ENCODE measurements at regions not wholly inside any gene's neighbourhood (a gene's known extent, or its start where the extent isn't known, plus 50 kb on each side); places are given as distances from the start of the nearest gene placed in this dataset.

DNA sequence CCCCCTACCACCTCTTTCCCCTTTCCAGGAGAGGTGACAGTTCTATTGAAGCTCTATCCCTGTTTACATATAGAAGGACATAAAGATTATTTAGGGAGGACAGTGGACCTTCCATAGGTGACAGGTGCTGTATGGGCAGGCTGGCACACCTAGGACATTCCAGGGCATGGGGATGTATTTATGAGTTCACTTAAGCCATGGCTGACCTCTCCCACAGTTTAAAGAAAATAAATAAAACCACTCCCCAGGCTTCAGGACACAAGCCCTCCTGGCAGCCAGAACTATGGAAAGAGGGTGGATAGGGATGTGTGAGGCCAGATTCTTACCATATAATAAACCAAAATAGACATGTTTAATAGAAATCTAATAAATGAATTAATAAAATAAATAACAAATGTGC lies 85.6 kb upstream of the HOXC13 start:
- POLR2A ChIA-PET = no interaction called here
- Histone ChIP-seq H3K9me3 (ENCODE audit: control insufficient read depth in 1 of 2, insufficient read depth in 1 of 2, low read length in 2 of 2) (no peaks in the 10 kb centered on the region), H3K36me3 (ENCODE audit: insufficient read depth, low read length) (no peaks in the 10 kb centered on the region), H3K27ac (ENCODE audit: low read depth in 1 of 2, low read length in 2 of 2) (no peak overlapping the region), H3K4me1 (ENCODE audit: insufficient read depth, low read length) (no peaks in the 10 kb centered on the region), H3K27me3 (ENCODE audit: control insufficient read depth in 1 of 2, insufficient read depth in 2 of 2, low read length in 2 of 2) (peaks cover 26 to 58% of the 10 kb centered on the region in 2 experiments), H3K4me3 (ENCODE audit: low read length) (no peak overlapping the region)
- intact Hi-C loops (cut with DNase I, micrococcal nuclease) = no loop called here
- CTCF ChIA-PET = no interaction called here
- TF ChIP-seq CTCF (IDR thresholded peaks at IDR 0.05) = no peak
- H3K4me1 Mint-ChIP-seq (ENCODE audit: low read depth) = no peaks in the 10 kb centered on the region
- H3K27me3 Mint-ChIP-seq = peaks cover 71% of the 10 kb centered on the region
- no peaks in the 10 kb centered on the region for H3K9me3 Mint-ChIP-seq
- no peak overlapping the region for H3K27ac Mint-ChIP-seq
- H3K4me3 Mint-ChIP-seq = no peak overlapping the region
- no peak for DNase-seq
- H3K36me3 Mint-ChIP-seq (ENCODE audit: low read depth) = no peaks in the 10 kb centered on the region
- ATAC-seq (ENCODE audit: poor library complexity) = no peak

- H3K4me1 Mint-ChIP-seq (ENCODE audit: low read depth) = no peaks in the 10 kb centered on the region
- H3K4me3 Mint-ChIP-seq = no peak overlapping the region
- H3K4me1 ChIP-seq (ENCODE audit: insufficient read depth, low read length) = no peaks in the 10 kb centered on the region
- H3K27me3 ChIP-seq (ENCODE audit: control insufficient read depth in 1 of 2, insufficient read depth in 2 of 2, low read length in 2 of 2) = peaks cover 22 to 54% of the 10 kb centered on the region in 2 experiments
- POLR2A ChIA-PET = no interaction called here
- peaks cover 62% of the 10 kb centered on the region for H3K27me3 Mint-ChIP-seq
- intact Hi-C loops (cut with DNase I, micrococcal nuclease) = no loop called here
- no peaks in the 10 kb centered on the region for H3K9me3 Mint-ChIP-seq
- no peak overlapping the region for H3K4me3 ChIP-seq (ENCODE audit: low read length)
- H3K9me3 ChIP-seq (ENCODE audit: control insufficient read depth in 1 of 2, insufficient read depth in 1 of 2, low read length in 2 of 2) = no peaks in the 10 kb centered on the region
- H3K36me3 Mint-ChIP-seq (ENCODE audit: low read depth) = no peaks in the 10 kb centered on the region
- H3K27ac Mint-ChIP-seq = no peak overlapping the region
- CTCF ChIA-PET = no interaction called here
- ATAC-seq (ENCODE audit: poor library complexity) = no peak
- no peak overlapping the region for H3K27ac ChIP-seq (ENCODE audit: low read depth in 1 of 2, low read length in 2 of 2)
- DNase-seq = no peak
- TF ChIP-seq CTCF (IDR thresholded peaks at IDR 0.05) = no peak
- no peaks in the 10 kb centered on the region for H3K36me3 ChIP-seq (ENCODE audit: insufficient read depth, low read length)
Measured at GRCh38 chr12:53854701-53855316, 83.8 kb upstream of the HOXC13 start.

DNA sequence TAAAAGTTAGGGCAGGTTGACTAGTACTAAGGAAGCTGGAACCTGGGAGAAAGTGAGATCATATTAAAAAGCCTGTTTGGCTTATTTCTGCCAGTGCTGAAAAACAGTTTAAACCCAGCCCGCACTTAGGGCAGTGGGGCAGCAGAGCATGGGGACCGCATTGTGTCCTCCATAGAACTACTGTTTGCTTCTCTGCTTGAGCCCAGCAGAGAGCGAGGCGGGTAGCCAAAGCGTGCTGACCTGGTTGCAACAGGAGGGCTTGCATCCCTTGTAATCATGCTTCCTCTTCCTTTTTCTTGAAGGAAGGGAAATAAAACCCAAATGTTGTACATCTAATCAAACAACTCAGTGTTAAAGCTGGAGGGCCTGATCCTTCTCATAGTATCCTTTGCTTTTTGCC lies 82.5 kb upstream of the HOXC13 start:
- DNase-seq (no peak), ATAC-seq (ENCODE audit: poor library complexity) (no peak)
- POLR2A ChIA-PET = interaction anchor here (0.6 kb wide), 1 partner anchor 16 kb away, joined by 3 read pairs; no protein-coding TSS in a partner anchor
- Histone ChIP-seq H3K4me1 (ENCODE audit: insufficient read depth, low read length) (no peaks in the 10 kb centered on the region), H3K36me3 (ENCODE audit: insufficient read depth, low read length) (no peaks in the 10 kb centered on the region), H3K27ac (ENCODE audit: low read depth in 1 of 2, low read length in 2 of 2) (no peak overlapping the region), H3K27me3 (ENCODE audit: control insufficient read depth in 1 of 2, insufficient read depth in 2 of 2, low read length in 2 of 2) (peaks cover 15 to 51% of the 10 kb centered on the region in 2 experiments), H3K4me3 (ENCODE audit: low read length) (no peak overlapping the region), H3K9me3 (ENCODE audit: control insufficient read depth in 1 of 2, insufficient read depth in 1 of 2, low read length in 2 of 2) (no peaks in the 10 kb centered on the region)
- intact Hi-C loops (cut with DNase I, micrococcal nuclease) = no loop called here
- no peaks in the 10 kb centered on the region for H3K4me1 Mint-ChIP-seq (ENCODE audit: low read depth)
- H3K27me3 Mint-ChIP-seq = peaks cover 59% of the 10 kb centered on the region
- no peak overlapping the region for H3K4me3 Mint-ChIP-seq
- CTCF ChIA-PET = no interaction called here
- H3K27ac Mint-ChIP-seq = no peak overlapping the region
- H3K9me3 Mint-ChIP-seq = no peaks in the 10 kb centered on the region
- H3K36me3 Mint-ChIP-seq (ENCODE audit: low read depth) = no peaks in the 10 kb centered on the region
- TF ChIP-seq CTCF (IDR thresholded peaks at IDR 0.05) = no peak
